Small intestine (tissue), 7 donors: ENCODE measurements at regions not wholly inside any gene's neighbourhood (a gene's known extent, or its start where the extent isn't known, plus 50 kb on each side); places are given as distances from the start of the nearest gene placed in this dataset.
"Not testable (repeated sequence)": the region's sequence is repeated elsewhere in the genome, so short reads cannot be mapped to it uniquely, and the experiment has no call there.

ENCODE experiments used
- DNase-seq, 2 donors: peaks; one replicate each; pipeline versions ENCODE4 v3.0.0 to v3.0.0-alpha.2; 2013
- FAIRE-seq: peaks from 2 replicates; lab custom pipeline; 2012; peaks lifted over from hg19 to GRCh38; lab: Jason Lieb, UNC
- H3K27ac ChIP-seq, 3 donors: one replicate each; pipeline ENCODE4 v1.5.1; 2013; ENCODE audit warnings: low read length in 2 of 3, mild to moderate bottlenecking in 2 of 3, control low read depth in 1 of 3, inconsistent platforms in 1 of 3, low read depth in 1 of 3, moderate library complexity in 1 of 3
- H3K27me3 ChIP-seq, 3 donors: one replicate each; pipeline ENCODE4 v1.6.1; 2013; ENCODE audit warnings: low read length in 3 of 3, inconsistent platforms in 1 of 3; ENCODE audit not compliant: control insufficient read depth in 3 of 3, insufficient read depth in 3 of 3
- H3K36me3 ChIP-seq, 3 donors: one replicate each; pipeline ENCODE4 v1.6.1; 2013; ENCODE audit warnings: low read length in 3 of 3, inconsistent platforms in 1 of 3, low read depth in 1 of 3, mild to moderate bottlenecking in 1 of 3, moderate library complexity in 1 of 3; ENCODE audit not compliant: control insufficient read depth in 3 of 3, insufficient read depth in 2 of 3
- H3K4me1 ChIP-seq, 3 donors: one replicate each; pipeline ENCODE4 v1.6.1; 2013; ENCODE audit warnings: low read length in 2 of 3, inconsistent platforms in 1 of 3, low read depth in 1 of 3, mild to moderate bottlenecking in 1 of 3, moderate library complexity in 1 of 3; ENCODE audit not compliant: control insufficient read depth in 3 of 3, insufficient read depth in 2 of 3
- H3K4me3 ChIP-seq, 3 donors: one replicate each; pipeline ENCODE4 v1.5.1; 2013; ENCODE audit warnings: low read length in 3 of 3, control low read depth in 1 of 3, inconsistent platforms in 1 of 3, low read depth in 1 of 3, mild to moderate bottlenecking in 1 of 3, moderate library complexity in 1 of 3
- H3K9me3 ChIP-seq, 2 donors: one replicate each; pipeline ENCODE4 v1.6.1; 2013; ENCODE audit warnings: low read depth in 1 of 2, low read length in 1 of 2; ENCODE audit not compliant: control insufficient read depth in 2 of 2, insufficient read depth in 1 of 2
- WGBS, 3 donors: extraction: QIAGEN DNeasy Blood & Tissue Kit; methylation state at CpG; one replicate each; pipeline ENCODE4 v1.1.7; 2013; 5-methylcytosine and 5-hydroxymethylcytosine counted together
- donor health status: healthy with polysubstance abuse.
- donor health status: control.
- donor health status: control.
- donor health status: Bipolar disorder and iron deficiency.
- donor health status: healthy.

GRCh38 chr22:48070083-48070482, 1307.6 kb downstream of the TBC1D22A start:
- DNase-seq (no peak), FAIRE-seq (no peak)

GRCh38 chr22:48069256-48069655, 1306.8 kb downstream of the TBC1D22A start:
- no peaks in the 10 kb centered on the region for H3K4me1 ChIP-seq
- H3K9me3 ChIP-seq = no peaks in the 10 kb centered on the region
- WGBS, 3 donors = 89 to 91% (median 90%) methylated on average over 2 of the region's 2 CpGs
- DNase-seq = no peak
- FAIRE-seq = no peak
- H3K4me3 ChIP-seq = no peak overlapping the region
- H3K27me3 ChIP-seq = peaks cover 0 to 2% (median 0%) of the 10 kb centered on the region in 3 donors
- no peak overlapping the region for H3K27ac ChIP-seq
- H3K36me3 ChIP-seq = no peaks in the 10 kb centered on the region

More at GRCh38 chr22:48070083-48070482, 1307.6 kb downstream of the TBC1D22A start:
- H3K27me3 ChIP-seq = no peaks in the 10 kb centered on the region
- H3K4me1 ChIP-seq = no peaks in the 10 kb centered on the region
- H3K4me3 ChIP-seq = no peak overlapping the region
- H3K27ac ChIP-seq = no peak overlapping the region
- WGBS, 3 donors = 70 to 88% (median 79%) methylated on average over 9 of the region's 9 CpGs
- H3K9me3 ChIP-seq = no peaks in the 10 kb centered on the region
- H3K36me3 ChIP-seq = no peaks in the 10 kb centered on the region

- no peak for FAIRE-seq
- no peaks in the 10 kb centered on the region for H3K4me1 ChIP-seq
- no peak for DNase-seq
- WGBS, 3 donors = 78 to 89% (median 89%) methylated on average over 18 of the region's 18 CpGs
- no peak overlapping the region for H3K27ac ChIP-seq
- H3K9me3 ChIP-seq = no peaks in the 10 kb centered on the region
- H3K27me3 ChIP-seq = peaks cover 0 to 2% (median 0%) of the 10 kb centered on the region in 3 donors
- no peak overlapping the region for H3K4me3 ChIP-seq
- no peaks in the 10 kb centered on the region for H3K36me3 ChIP-seq
Measured at GRCh38 chr22:48068323-48068885, 1306.0 kb downstream of the TBC1D22A start.

- WGBS, 3 donors = 82 to 92% (median 88%) methylated on average over 7 of the region's 7 CpGs
- Histone ChIP-seq H3K4me3 (no peak overlapping the region), H3K36me3 (no peaks in the 10 kb centered on the region), H3K9me3 (no peaks in the 10 kb centered on the region), H3K4me1 (no peaks in the 10 kb centered on the region), H3K27me3 (peaks cover 0 to 2% (median 0%) of the 10 kb centered on the region in 3 donors), H3K27ac (no peak overlapping the region)
- no peak for DNase-seq
- FAIRE-seq = no peak
Measured at GRCh38 chr22:48065892-48066291, 1303.4 kb downstream of the TBC1D22A start.

- no peak for FAIRE-seq
- H3K4me1 ChIP-seq = no peaks in the 10 kb centered on the region
- 73 to 83% (median 73%) methylated on average over 4 of the region's 4 CpGs for WGBS, 3 donors
- H3K27ac ChIP-seq = no peak overlapping the region
- peaks cover 0 to 2% (median 0%) of the 10 kb centered on the region in 3 donors for H3K27me3 ChIP-seq
- peaks cover 0 to 5% of the 10 kb centered on the region in 2 donors for H3K9me3 ChIP-seq
- H3K36me3 ChIP-seq = no peaks in the 10 kb centered on the region
- H3K4me3 ChIP-seq = no peak overlapping the region
- DNase-seq = no peak
Measured at GRCh38 chr22:48061726-48062125, 1299.3 kb downstream of the TBC1D22A start.

- no peaks in the 10 kb centered on the region for H3K4me1 ChIP-seq
- no peak overlapping the region for H3K4me3 ChIP-seq
- H3K9me3 ChIP-seq = peaks cover 0 to 5% of the 10 kb centered on the region in 2 donors
- H3K36me3 ChIP-seq = no peaks in the 10 kb centered on the region
- no peak for DNase-seq
- FAIRE-seq = no peak
- H3K27me3 ChIP-seq = peaks cover 0 to 2% (median 0%) of the 10 kb centered on the region in 3 donors
- 65 to 79% (median 77%) methylated on average over 7 of the region's 7 CpGs for WGBS, 3 donors
- H3K27ac ChIP-seq = no peak overlapping the region
Measured at GRCh38 chr22:48060266-48060665, 1297.8 kb downstream of the TBC1D22A start.

GRCh38 chr22:48059521-48059920, 1297.1 kb downstream of the TBC1D22A start:
- H3K27me3 ChIP-seq, FAIRE-seq, H3K4me1 ChIP-seq, H3K36me3 ChIP-seq, DNase-seq, H3K9me3 ChIP-seq, H3K27ac ChIP-seq, H3K4me3 ChIP-seq: not testable (repeated sequence)
- 89 to 100% (median 93%) methylated on average over 4 of the region's 4 CpGs for WGBS, 3 donors

- no peak for FAIRE-seq
- no peaks in the 10 kb centered on the region for H3K4me1 ChIP-seq
- H3K27me3 ChIP-seq = no peaks in the 10 kb centered on the region
- DNase-seq = no peak
- H3K9me3 ChIP-seq = peaks cover 0 to 5% of the 10 kb centered on the region in 2 donors
- H3K4me3 ChIP-seq = no peak overlapping the region
- WGBS, 3 donors = 77 to 84% (median 82%) methylated on average over 22 of the region's 22 CpGs
- no peak overlapping the region for H3K27ac ChIP-seq
- no peaks in the 10 kb centered on the region for H3K36me3 ChIP-seq
Measured at GRCh38 chr22:48057116-48057835, 1294.8 kb downstream of the TBC1D22A start.
